HFF-Myc (cell line): ENCODE measurements at regions not wholly inside any gene's neighbourhood (a gene's known extent, or its start where the extent isn't known, plus 50 kb on each side); places are given as distances from the start of the nearest gene placed in this dataset.
"Not testable (repeated sequence)": the region's sequence is repeated elsewhere in the genome, so short reads cannot be mapped to it uniquely, and the experiment has no call there.

Source experiments
- DNase-seq: peaks from one replicate; pipeline ENCODE4 v3.0.0-alpha.2; 2011; ENCODE audit warnings: low read depth; ENCODE audit errors: extremely low read depth
- H3K4me3 ChIP-seq: replicated peaks from 2 replicates; pipeline ENCODE4 v1.5.1; 2011; ENCODE audit warnings: low read depth, mild to moderate bottlenecking, control low read depth, low read length
- CTCF ChIP-seq: IDR thresholded peaks from 2 replicates; pipeline ENCODE4 v1.5.1; 2012; ENCODE audit warnings: mild to moderate bottlenecking, low read depth, low read length, control low read depth; ENCODE audit errors: missing control alignments

GRCh38 chr6:23661549-23661948 is 464.5 kb upstream of the NRSN1 start:
- no peak for TF ChIP-seq CTCF
- H3K4me3 ChIP-seq: no peak overlapping the region
- DNase-seq: no peak

GRCh38 chr6:23663096-23663495 is 462.9 kb upstream of the NRSN1 start:
- DNase-seq: no peak
- no peak overlapping the region for H3K4me3 ChIP-seq
- TF ChIP-seq CTCF: no peak

- no peak for DNase-seq
- no peak for TF ChIP-seq CTCF
- no peak overlapping the region for H3K4me3 ChIP-seq
Measured at GRCh38 chr6:23663652-23664051, 462.4 kb upstream of the NRSN1 start.

GRCh38 chr6:23665911-23666310 is 460.1 kb upstream of the NRSN1 start:
- H3K4me3 ChIP-seq, DNase-seq: not testable (repeated sequence)

GRCh38 chr6:23672737-23673136 is 453.3 kb upstream of the NRSN1 start:
- DNase-seq: no peak
- no peak for TF ChIP-seq CTCF
- no peak overlapping the region for H3K4me3 ChIP-seq

GRCh38 chr6:23678626-23679025 is 447.4 kb upstream of the NRSN1 start:
- no peak for TF ChIP-seq CTCF
- DNase-seq: no peak

GRCh38 chr6:23681743-23682142 is 444.3 kb upstream of the NRSN1 start:
- no peak for DNase-seq
- no peak overlapping the region for H3K4me3 ChIP-seq

More at GRCh38 chr6:23678626-23679025, 447.4 kb upstream of the NRSN1 start:
- H3K4me3 ChIP-seq: no peak overlapping the region

More at GRCh38 chr6:23681743-23682142, 444.3 kb upstream of the NRSN1 start:
- no peak for TF ChIP-seq CTCF
